Naive B cell (primary cell): ENCODE measurements at regions not wholly inside any gene's neighbourhood (a gene's known extent, or its start where the extent isn't known, plus 50 kb on each side); places are given as distances from the start of the nearest gene placed in this dataset.
A peak's percentile ranks its signal among the peaks of the same experiment; 100 is the strongest.

Experiments
- ATAC-seq, 2 donors: fragments of 150-1000 bp; cut with Tn5 transposase; 2 replicates each; pipeline ENCODE4 v1.10.0; 2021; ENCODE audit warnings: low read depth in 2 of 2, mild to moderate bottlenecking in 2 of 2, moderate library complexity in 2 of 2
- DNase-seq: peaks from one replicate; pipeline ENCODE4 v3.0.0; 2022
- H3K27ac Mint-ChIP-seq, 6 donors: one replicate each; pipeline ENCODE4 v1.8.0; 2020 to 2022; ENCODE audit warnings: mild to moderate bottlenecking in 6 of 6, mixed read lengths in 6 of 6, moderate library complexity in 5 of 6, inconsistent platforms in 2 of 6
- H3K27me3 Mint-ChIP-seq, 3 donors: one replicate each; pipeline ENCODE4 v1.8.0; 2021 to 2022; ENCODE audit warnings: mixed read lengths in 3 of 3, mild to moderate bottlenecking in 1 of 3
- H3K36me3 Mint-ChIP-seq, 2 donors: one replicate each; pipeline ENCODE4 v1.8.0; 2020 to 2022; ENCODE audit warnings: mixed read lengths in 2 of 2, inconsistent platforms in 1 of 2, mild to moderate bottlenecking in 1 of 2
- H3K4me1 Mint-ChIP-seq, 3 donors: one replicate each; pipeline ENCODE4 v1.8.0; 2020 to 2022; ENCODE audit warnings: mixed read lengths in 3 of 3, inconsistent platforms in 1 of 3, mild to moderate bottlenecking in 1 of 3, moderate library complexity in 1 of 3
- H3K4me3 Mint-ChIP-seq, 8 donors: one replicate each; pipeline ENCODE4 v1.8.0; 2020 to 2022; ENCODE audit warnings: mild to moderate bottlenecking in 8 of 8, mixed read lengths in 8 of 8, moderate library complexity in 8 of 8, inconsistent platforms in 2 of 8
- H3K9me3 Mint-ChIP-seq, 7 donors: one replicate each; pipeline ENCODE4 v1.8.0; 2020 to 2022; ENCODE audit warnings: mixed read lengths in 7 of 7, mild to moderate bottlenecking in 5 of 7, inconsistent platforms in 2 of 7, moderate library complexity in 1 of 7

- DNase-seq (no peak), ATAC-seq (no peak)
- peaks cover 0 to 14% (median 4%) of the 10 kb centered on the region in 7 donors for H3K9me3 Mint-ChIP-seq
- no peaks in the 10 kb centered on the region for H3K4me1 Mint-ChIP-seq
- H3K27me3 Mint-ChIP-seq = peaks cover 20 to 39% (median 23%) of the 10 kb centered on the region in 3 donors
- H3K4me3 Mint-ChIP-seq = no peak overlapping the region
- H3K27ac Mint-ChIP-seq = peak overlapping the region in 1 of 6 donors; percentile 33
- no peaks in the 10 kb centered on the region for H3K36me3 Mint-ChIP-seq
Observed at GRCh38 chr2:235146871-235147565, 195.2 kb downstream of the SH3BP4 start.

- Mint-ChIP-seq H3K27ac (no peak overlapping the region), H3K9me3 (peaks cover 0 to 14% (median 4%) of the 10 kb centered on the region in 7 donors), H3K4me1 (no peaks in the 10 kb centered on the region), H3K4me3 (no peak overlapping the region), H3K36me3 (no peaks in the 10 kb centered on the region), H3K27me3 (peaks cover 27 to 45% (median 29%) of the 10 kb centered on the region in 3 donors)
- ATAC-seq (no peak), DNase-seq (no peak)
Observed at GRCh38 chr2:235148201-235149170, 196.7 kb downstream of the SH3BP4 start.

GRCh38 chr2:235149240-235149659 lies 197.4 kb downstream of the SH3BP4 start:
- Mint-ChIP-seq H3K9me3 (peaks cover 0 to 14% (median 4%) of the 10 kb centered on the region in 7 donors), H3K36me3 (no peaks in the 10 kb centered on the region), H3K27ac (peak overlapping the region in 1 of 6 donors; percentile 29), H3K4me1 (no peaks in the 10 kb centered on the region), H3K27me3 (peaks cover 25 to 42% (median 29%) of the 10 kb centered on the region in 3 donors), H3K4me3 (no peak overlapping the region)
- ATAC-seq = no peak
- no peak for DNase-seq

- Mint-ChIP-seq H3K4me3 (no peak overlapping the region), H3K4me1 (no peaks in the 10 kb centered on the region), H3K9me3 (peaks cover 0 to 14% (median 6%) of the 10 kb centered on the region in 7 donors), H3K36me3 (no peaks in the 10 kb centered on the region), H3K27me3 (peaks cover 25 to 42% (median 29%) of the 10 kb centered on the region in 3 donors), H3K27ac (no peak overlapping the region)
- no peak for ATAC-seq
- DNase-seq = no peak
Observed at GRCh38 chr2:235149736-235150135, 197.9 kb downstream of the SH3BP4 start.

GRCh38 chr2:235151152-235151551 lies 199.3 kb downstream of the SH3BP4 start:
- Mint-ChIP-seq H3K27ac (peak overlapping the region in 1 of 6 donors; percentile 8), H3K4me1 (no peaks in the 10 kb centered on the region), H3K36me3 (no peaks in the 10 kb centered on the region), H3K27me3 (peaks cover 32 to 51% (median 33%) of the 10 kb centered on the region in 3 donors), H3K9me3 (peaks cover 0 to 11% (median 3%) of the 10 kb centered on the region in 7 donors), H3K4me3 (no peak overlapping the region)
- ATAC-seq (no peak), DNase-seq (no peak)

GRCh38 chr2:235155163-235155562 lies 203.3 kb downstream of the SH3BP4 start:
- H3K9me3 Mint-ChIP-seq = peaks cover 0 to 8% (median 0%) of the 10 kb centered on the region in 7 donors
- no peaks in the 10 kb centered on the region for H3K36me3 Mint-ChIP-seq
- DNase-seq (no peak), ATAC-seq (no peak)
- no peaks in the 10 kb centered on the region for H3K4me1 Mint-ChIP-seq
- H3K27me3 Mint-ChIP-seq = peaks cover 40 to 64% (median 61%) of the 10 kb centered on the region in 3 donors
- H3K27ac Mint-ChIP-seq = no peak overlapping the region
- no peak overlapping the region for H3K4me3 Mint-ChIP-seq

- H3K4me3 Mint-ChIP-seq = no peak overlapping the region
- peaks cover 0 to 4% (median 0%) of the 10 kb centered on the region in 7 donors for H3K9me3 Mint-ChIP-seq
- H3K27ac Mint-ChIP-seq = no peak overlapping the region
- no peaks in the 10 kb centered on the region for H3K36me3 Mint-ChIP-seq
- DNase-seq (no peak), ATAC-seq (no peak)
- no peaks in the 10 kb centered on the region for H3K4me1 Mint-ChIP-seq
- H3K27me3 Mint-ChIP-seq = peaks cover 41 to 73% (median 59%) of the 10 kb centered on the region in 3 donors
Observed at GRCh38 chr2:235156055-235156454, 204.2 kb downstream of the SH3BP4 start.

GRCh38 chr2:235157746-235158482 lies 206.1 kb downstream of the SH3BP4 start:
- no peak for DNase-seq
- peaks cover 0 to 5% (median 0%) of the 10 kb centered on the region in 7 donors for H3K9me3 Mint-ChIP-seq
- ATAC-seq = no peak
- H3K4me3 Mint-ChIP-seq = no peak overlapping the region
- H3K4me1 Mint-ChIP-seq = peaks cover 0 to 2% (median 0%) of the 10 kb centered on the region in 3 donors
- no peaks in the 10 kb centered on the region for H3K36me3 Mint-ChIP-seq
- H3K27me3 Mint-ChIP-seq = peaks cover 31 to 69% (median 58%) of the 10 kb centered on the region in 3 donors
- H3K27ac Mint-ChIP-seq = no peak overlapping the region

GRCh38 chr2:235160281-235160810 lies 208.5 kb downstream of the SH3BP4 start:
- DNase-seq (no peak), ATAC-seq (no peak)
- Mint-ChIP-seq H3K4me1 (peaks cover 0 to 2% (median 0%) of the 10 kb centered on the region in 3 donors), H3K27ac (no peak overlapping the region), H3K4me3 (no peak overlapping the region), H3K36me3 (no peaks in the 10 kb centered on the region), H3K9me3 (peaks cover 0 to 9% (median 0%) of the 10 kb centered on the region in 7 donors), H3K27me3 (peaks cover 28 to 61% (median 49%) of the 10 kb centered on the region in 3 donors)

- H3K27me3 Mint-ChIP-seq = peaks cover 30 to 64% (median 49%) of the 10 kb centered on the region in 3 donors
- no peak overlapping the region for H3K27ac Mint-ChIP-seq
- DNase-seq (no peak), ATAC-seq (no peak)
- H3K4me3 Mint-ChIP-seq = no peak overlapping the region
- no peaks in the 10 kb centered on the region for H3K36me3 Mint-ChIP-seq
- H3K9me3 Mint-ChIP-seq = peaks cover 0 to 9% (median 0%) of the 10 kb centered on the region in 7 donors
- peaks cover 0 to 2% (median 0%) of the 10 kb centered on the region in 3 donors for H3K4me1 Mint-ChIP-seq
Observed at GRCh38 chr2:235161565-235161964, 209.7 kb downstream of the SH3BP4 start.

GRCh38 chr2:235162082-235162836 lies 210.4 kb downstream of the SH3BP4 start:
- ATAC-seq = no peak
- peaks cover 0 to 9% (median 0%) of the 10 kb centered on the region in 7 donors for H3K9me3 Mint-ChIP-seq
- no peaks in the 10 kb centered on the region for H3K36me3 Mint-ChIP-seq
- H3K27ac Mint-ChIP-seq = no peak overlapping the region
- peaks cover 30 to 62% (median 44%) of the 10 kb centered on the region in 3 donors for H3K27me3 Mint-ChIP-seq
- H3K4me1 Mint-ChIP-seq = peaks cover 0 to 2% (median 0%) of the 10 kb centered on the region in 3 donors
- no peak for DNase-seq
- H3K4me3 Mint-ChIP-seq = no peak overlapping the region

GRCh38 chr2:235162837-235163197 lies 211.0 kb downstream of the SH3BP4 start:
- H3K4me1 Mint-ChIP-seq = peaks cover 0 to 2% (median 0%) of the 10 kb centered on the region in 3 donors

More at GRCh38 chr2:235162837-235163197, 211.0 kb downstream of the SH3BP4 start:
- ATAC-seq (no peak), DNase-seq (no peak)
- peaks cover 0 to 9% (median 0%) of the 10 kb centered on the region in 7 donors for H3K9me3 Mint-ChIP-seq
- no peak overlapping the region for H3K4me3 Mint-ChIP-seq
- peaks cover 27 to 60% (median 44%) of the 10 kb centered on the region in 3 donors for H3K27me3 Mint-ChIP-seq
- no peak overlapping the region for H3K27ac Mint-ChIP-seq
- no peaks in the 10 kb centered on the region for H3K36me3 Mint-ChIP-seq
